ENCODE measurements at regions not wholly inside any gene's neighbourhood (a gene's known extent, or its start where the extent isn't known, plus 50 kb on each side); places are given as distances from the start of the nearest gene placed in this dataset.

- no peak overlapping the region for H3K4me3 ChIP-seq (ENCODE audit: low read depth, low read length)
- TF ChIP-seq CTCF (IDR thresholded peaks at IDR 0.05; ENCODE audit: insufficient read depth, low read length, missing control alignments), result no peak
- POLR2A ChIA-PET, result no interaction called here
- no peak for DNase-seq (ENCODE audit: low read depth, low spot score)
- CTCF ChIA-PET, result no interaction called here
These were observed 869.4 kb downstream of the TYW1 start for GRCh38 chr7:67866054-67866453.

GRCh38 chr7:67866812-67867211, 870.2 kb downstream of the TYW1 start:
- CTCF ChIA-PET, result no interaction called here
- TF ChIP-seq CTCF (IDR thresholded peaks at IDR 0.05; ENCODE audit: insufficient read depth, low read length, missing control alignments), result no peak
- no peak for DNase-seq (ENCODE audit: low read depth, low spot score)
- POLR2A ChIA-PET, result no interaction called here
- H3K4me3 ChIP-seq (ENCODE audit: low read depth, low read length), result no peak overlapping the region

GRCh38 chr7:67870396-67870795, 873.8 kb downstream of the TYW1 start:
- no peak overlapping the region for H3K4me3 ChIP-seq (ENCODE audit: low read depth, low read length)
- POLR2A ChIA-PET, result no interaction called here
- CTCF ChIA-PET, result no interaction called here
- no peak for DNase-seq (ENCODE audit: low read depth, low spot score)
- TF ChIP-seq CTCF (IDR thresholded peaks at IDR 0.05; ENCODE audit: insufficient read depth, low read length, missing control alignments), result no peak

- ChIA-PET POLR2A (no interaction called here), CTCF (no interaction called here)
- no peak overlapping the region for H3K4me3 ChIP-seq (ENCODE audit: low read depth, low read length)
- DNase-seq (ENCODE audit: low read depth, low spot score), result no peak
- no peak for TF ChIP-seq CTCF (IDR thresholded peaks at IDR 0.05; ENCODE audit: insufficient read depth, low read length, missing control alignments)
These were observed 878.9 kb downstream of the TYW1 start for GRCh38 chr7:67875558-67875957.

GRCh38 chr7:67878808-67879207, 882.2 kb downstream of the TYW1 start:
- POLR2A ChIA-PET, result no interaction called here
- no peak for TF ChIP-seq CTCF (IDR thresholded peaks at IDR 0.05; ENCODE audit: insufficient read depth, low read length, missing control alignments)

GRCh38 chr7:67882843-67883242, 886.2 kb downstream of the TYW1 start:
- ChIA-PET CTCF (no interaction called here), POLR2A (no interaction called here)
- no peak for DNase-seq (ENCODE audit: low read depth, low spot score)
- no peak overlapping the region for H3K4me3 ChIP-seq (ENCODE audit: low read depth, low read length)
- TF ChIP-seq CTCF (IDR thresholded peaks at IDR 0.05; ENCODE audit: insufficient read depth, low read length, missing control alignments), result no peak

More at GRCh38 chr7:67878808-67879207, 882.2 kb downstream of the TYW1 start:
- no peak for DNase-seq (ENCODE audit: low read depth, low spot score)
- CTCF ChIA-PET, result no interaction called here
- no peak overlapping the region for H3K4me3 ChIP-seq (ENCODE audit: low read depth, low read length)
